ENCODE measurements at regions not wholly inside any gene's neighbourhood (a gene's known extent, or its start where the extent isn't known, plus 50 kb on each side); places are given as distances from the start of the nearest gene placed in this dataset.

- DNase-seq (ENCODE audit: low read depth) = no peak
- no peak for TF ChIP-seq CTCF (conservative IDR thresholded peaks at IDR 0.05; ENCODE audit: control insufficient read depth, insufficient read depth, low read depth, low read length)
- no peak overlapping the region for H3K4me3 ChIP-seq (ENCODE audit: control insufficient read depth, low read depth, low read length)
These were observed 122.2 kb upstream of the FBXL7 start for GRCh38 chr5:15377573-15378340.

- TF ChIP-seq CTCF (conservative IDR thresholded peaks at IDR 0.05; ENCODE audit: control insufficient read depth, insufficient read depth, low read depth, low read length) = no peak
These were observed 123.2 kb upstream of the FBXL7 start for GRCh38 chr5:15376803-15377202.

GRCh38 chr5:15376088-15376487 is 123.9 kb upstream of the FBXL7 start:
- TF ChIP-seq CTCF (conservative IDR thresholded peaks at IDR 0.05; ENCODE audit: control insufficient read depth, insufficient read depth, low read depth, low read length) = no peak
- no peak for DNase-seq (ENCODE audit: low read depth)
- H3K4me3 ChIP-seq (ENCODE audit: control insufficient read depth, low read depth, low read length) = no peak overlapping the region

More at GRCh38 chr5:15376803-15377202, 123.2 kb upstream of the FBXL7 start:
- no peak for DNase-seq (ENCODE audit: low read depth)
- H3K4me3 ChIP-seq (ENCODE audit: control insufficient read depth, low read depth, low read length) = no peak overlapping the region

- no peak overlapping the region for H3K4me3 ChIP-seq (ENCODE audit: control insufficient read depth, low read depth, low read length)
- TF ChIP-seq CTCF (conservative IDR thresholded peaks at IDR 0.05; ENCODE audit: control insufficient read depth, insufficient read depth, low read depth, low read length) = no peak
- DNase-seq (ENCODE audit: low read depth) = no peak
These were observed 124.4 kb upstream of the FBXL7 start for GRCh38 chr5:15375559-15375958.

- no peak for DNase-seq (ENCODE audit: low read depth)
- no peak for TF ChIP-seq CTCF (conservative IDR thresholded peaks at IDR 0.05; ENCODE audit: control insufficient read depth, insufficient read depth, low read depth, low read length)
- no peak overlapping the region for H3K4me3 ChIP-seq (ENCODE audit: control insufficient read depth, low read depth, low read length)
These were observed 125.1 kb upstream of the FBXL7 start for GRCh38 chr5:15374886-15375285.

GRCh38 chr5:15373151-15373550 is 126.8 kb upstream of the FBXL7 start:
- no peak for DNase-seq (ENCODE audit: low read depth)
- TF ChIP-seq CTCF (conservative IDR thresholded peaks at IDR 0.05; ENCODE audit: control insufficient read depth, insufficient read depth, low read depth, low read length) = no peak
- no peak overlapping the region for H3K4me3 ChIP-seq (ENCODE audit: control insufficient read depth, low read depth, low read length)

All from fibroblast of mammary gland (primary cell).